ENCODE measurements at regions not wholly inside any gene's neighbourhood (a gene's known extent, or its start where the extent isn't known, plus 50 kb on each side); places are given as distances from the start of the nearest gene placed in this dataset.

- TF ChIP-seq, protein P1, sequence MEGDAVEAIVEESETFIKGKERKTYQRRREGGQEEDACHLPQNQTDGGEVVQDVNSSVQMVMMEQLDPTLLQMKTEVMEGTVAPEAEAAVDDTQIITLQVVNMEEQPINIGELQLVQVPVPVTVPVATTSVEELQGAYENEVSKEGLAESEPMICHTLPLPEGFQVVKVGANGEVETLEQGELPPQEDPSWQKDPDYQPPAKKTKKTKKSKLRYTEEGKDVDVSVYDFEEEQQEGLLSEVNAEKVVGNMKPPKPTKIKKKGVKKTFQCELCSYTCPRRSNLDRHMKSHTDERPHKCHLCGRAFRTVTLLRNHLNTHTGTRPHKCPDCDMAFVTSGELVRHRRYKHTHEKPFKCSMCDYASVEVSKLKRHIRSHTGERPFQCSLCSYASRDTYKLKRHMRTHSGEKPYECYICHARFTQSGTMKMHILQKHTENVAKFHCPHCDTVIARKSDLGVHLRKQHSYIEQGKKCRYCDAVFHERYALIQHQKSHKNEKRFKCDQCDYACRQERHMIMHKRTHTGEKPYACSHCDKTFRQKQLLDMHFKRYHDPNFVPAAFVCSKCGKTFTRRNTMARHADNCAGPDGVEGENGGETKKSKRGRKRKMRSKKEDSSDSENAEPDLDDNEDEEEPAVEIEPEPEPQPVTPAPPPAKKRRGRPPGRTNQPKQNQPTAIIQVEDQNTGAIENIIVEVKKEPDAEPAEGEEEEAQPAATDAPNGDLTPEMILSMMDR (IDR thresholded peaks at IDR 0.05; ENCODE audit: low read depth, low read length), result no peak
Measured at GRCh38 chr5:6215891-6216290, 162.5 kb downstream of the MED10 start.

GRCh38 chr5:6212244-6212643, 166.1 kb downstream of the MED10 start:
- TF ChIP-seq, protein P1 (IDR thresholded peaks at IDR 0.05; ENCODE audit: low read depth, low read length), result no peak

More at GRCh38 chr5:6215891-6216290, 162.5 kb downstream of the MED10 start:
- no peak for DNase-seq (ENCODE audit: extremely low read depth, low read depth)

DNA sequence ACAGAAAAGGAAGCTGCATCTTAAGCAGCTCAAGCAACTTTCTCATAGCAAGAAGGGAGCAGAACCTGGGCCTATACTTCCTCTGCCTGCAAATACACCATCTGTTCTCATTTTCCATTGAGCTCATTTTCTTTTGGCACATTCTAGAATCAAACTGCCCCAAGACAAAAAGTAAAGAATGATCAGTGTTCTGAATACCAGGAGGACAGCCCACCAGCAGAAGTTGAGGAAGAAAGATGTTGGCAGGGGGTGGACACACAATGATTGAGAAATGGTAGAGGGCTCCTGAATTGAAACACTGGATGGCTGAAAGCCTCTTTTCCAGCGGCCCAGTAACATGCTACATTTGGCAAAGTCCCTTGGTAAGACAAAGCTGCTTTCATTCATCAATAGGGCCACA, 171.8 kb downstream of the MED10 start:
- no peak for DNase-seq (ENCODE audit: extremely low read depth, low read depth)
- TF ChIP-seq, protein P1 (IDR thresholded peaks at IDR 0.05; ENCODE audit: low read depth, low read length), result no peak

More at GRCh38 chr5:6212244-6212643, 166.1 kb downstream of the MED10 start:
- DNase-seq (ENCODE audit: extremely low read depth, low read depth), result no peak

- no peak for DNase-seq (ENCODE audit: extremely low read depth, low read depth)
- TF ChIP-seq, protein P1 (IDR thresholded peaks at IDR 0.05; ENCODE audit: low read depth, low read length), result no peak
Measured at GRCh38 chr5:6202968-6203365, 175.4 kb downstream of the MED10 start.

- no peak for DNase-seq (ENCODE audit: extremely low read depth, low read depth)
- TF ChIP-seq, protein P1 (IDR thresholded peaks at IDR 0.05; ENCODE audit: low read depth, low read length), result no peak
Measured at GRCh38 chr5:6202149-6202967, 176.0 kb downstream of the MED10 start.

GRCh38 chr5:6201631-6202030, 176.7 kb downstream of the MED10 start:
- DNase-seq (ENCODE audit: extremely low read depth, low read depth), result peak; percentile 2
- TF ChIP-seq, protein P1 (IDR thresholded peaks at IDR 0.05; ENCODE audit: low read depth, low read length), result peak; percentile 9

DNA sequence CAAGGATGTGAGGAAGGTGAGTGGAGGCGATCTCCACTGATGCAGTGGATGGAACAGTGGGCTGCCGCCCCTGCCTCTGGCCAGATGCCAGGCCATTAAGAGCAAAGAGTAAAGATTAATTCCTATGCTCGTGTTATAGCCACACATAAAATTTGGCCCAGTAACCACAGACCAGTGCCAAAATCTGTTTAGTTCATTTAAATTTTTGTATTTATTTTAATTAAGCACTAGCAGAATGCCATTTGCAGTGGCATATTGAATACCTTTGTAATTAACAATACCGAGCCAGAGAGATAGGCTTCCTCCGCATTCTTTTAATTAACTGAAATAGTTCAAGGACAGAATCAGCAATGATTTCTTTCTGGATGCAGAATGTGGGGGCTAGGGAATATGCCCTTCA, 179.8 kb downstream of the MED10 start:
- no peak for DNase-seq (ENCODE audit: extremely low read depth, low read depth)
- TF ChIP-seq, protein P1 (IDR thresholded peaks at IDR 0.05; ENCODE audit: low read depth, low read length), result no peak
